Large intestine (tissue), 3 donors: ENCODE measurements at regions not wholly inside any gene's neighbourhood (a gene's known extent, or its start where the extent isn't known, plus 50 kb on each side); places are given as distances from the start of the nearest gene placed in this dataset.
A peak's percentile ranks its signal among the peaks of the same experiment; 100 is the strongest.

ENCODE experiments used
- DNase-seq, 2 donors: peaks; one replicate each; pipeline versions ENCODE4 v3.0.0 to v3.0.0-alpha.2; 2013
- H3K27ac ChIP-seq: one replicate; pipeline ENCODE4 v1.5.1; 2013; ENCODE audit warnings: low read length
- H3K27me3 ChIP-seq: 2 replicates; pipeline ENCODE4 v1.6.1; 2013; ENCODE audit warnings: low read length; ENCODE audit not compliant: control insufficient read depth, insufficient read depth
- H3K36me3 ChIP-seq: 2 replicates; pipeline ENCODE4 v1.6.1; 2013; ENCODE audit warnings: low read length; ENCODE audit not compliant: control insufficient read depth, insufficient read depth
- H3K4me1 ChIP-seq: one replicate; pipeline ENCODE4 v1.6.1; 2013; ENCODE audit warnings: low read length; ENCODE audit not compliant: control insufficient read depth, insufficient read depth
- H3K4me3 ChIP-seq: one replicate; pipeline ENCODE4 v1.5.1; 2013; ENCODE audit warnings: low read length
- H3K9me3 ChIP-seq: one replicate; pipeline ENCODE4 v1.6.1; 2013; ENCODE audit warnings: mild to moderate bottlenecking, low read depth, low read length, moderate library complexity; ENCODE audit not compliant: control insufficient read depth
- WGBS: methylation state at CpG from one replicate; pipeline ENCODE4 v1.1.5; 2013; ENCODE audit warnings: low lambda C conversion rate; ENCODE audit not compliant: insufficient coverage; 5-methylcytosine and 5-hydroxymethylcytosine counted together

DNA sequence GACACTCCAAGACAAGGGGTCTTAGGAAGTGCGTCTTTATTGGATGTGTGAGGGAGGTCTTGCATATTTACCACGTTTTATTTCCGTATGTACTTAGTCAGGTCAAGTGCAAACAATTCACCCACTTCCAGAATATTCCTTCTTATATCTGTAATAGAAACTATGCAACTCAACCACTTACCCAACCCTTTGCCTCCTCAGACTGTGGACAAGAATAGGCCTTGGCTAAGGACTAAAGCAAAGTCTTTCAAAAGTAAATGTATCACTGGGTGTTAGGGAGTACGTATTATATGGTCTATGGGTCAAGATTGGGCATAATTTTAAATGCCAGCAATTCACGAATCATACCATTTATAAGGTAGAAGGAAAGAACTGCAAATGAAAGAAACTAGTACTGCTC lies 484.8 kb downstream of the MBD2 start:
- Histone ChIP-seq H3K9me3 (no peaks in the 10 kb centered on the region), H3K4me3 (no peak overlapping the region), H3K27ac (no peak overlapping the region), H3K36me3 (no peaks in the 10 kb centered on the region), H3K4me1 (no peaks in the 10 kb centered on the region), H3K27me3 (no peaks in the 10 kb centered on the region)
- WGBS: 80% methylated on average over 3 of the region's 5 CpGs
- DNase-seq: no peak

DNA sequence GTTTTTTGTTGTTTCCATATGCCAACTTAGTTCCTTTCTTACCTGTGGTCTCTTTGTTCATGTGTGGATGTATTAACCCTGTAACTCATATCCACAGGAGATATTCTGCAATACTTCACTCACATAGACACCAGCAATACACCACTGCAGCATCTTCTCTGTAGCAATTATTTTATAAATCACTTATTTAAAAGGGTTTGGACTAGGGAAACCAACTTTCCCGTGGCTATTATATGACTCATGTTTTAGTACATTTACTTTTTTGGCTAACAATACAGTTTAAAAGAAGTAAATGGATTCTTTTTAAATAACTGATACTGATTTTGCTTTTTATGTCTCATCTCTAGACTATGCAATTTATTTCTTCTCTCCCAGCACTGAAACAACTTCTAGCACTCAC lies 488.9 kb downstream of the MBD2 start:
- H3K27me3 ChIP-seq: no peaks in the 10 kb centered on the region
- H3K9me3 ChIP-seq: no peaks in the 10 kb centered on the region
- no peak overlapping the region for H3K4me3 ChIP-seq
- WGBS: 60% methylated on average over 1 of the region's 1 CpG
- H3K36me3 ChIP-seq: no peaks in the 10 kb centered on the region
- no peaks in the 10 kb centered on the region for H3K4me1 ChIP-seq
- DNase-seq: no peak
- H3K27ac ChIP-seq: no peak overlapping the region

DNA sequence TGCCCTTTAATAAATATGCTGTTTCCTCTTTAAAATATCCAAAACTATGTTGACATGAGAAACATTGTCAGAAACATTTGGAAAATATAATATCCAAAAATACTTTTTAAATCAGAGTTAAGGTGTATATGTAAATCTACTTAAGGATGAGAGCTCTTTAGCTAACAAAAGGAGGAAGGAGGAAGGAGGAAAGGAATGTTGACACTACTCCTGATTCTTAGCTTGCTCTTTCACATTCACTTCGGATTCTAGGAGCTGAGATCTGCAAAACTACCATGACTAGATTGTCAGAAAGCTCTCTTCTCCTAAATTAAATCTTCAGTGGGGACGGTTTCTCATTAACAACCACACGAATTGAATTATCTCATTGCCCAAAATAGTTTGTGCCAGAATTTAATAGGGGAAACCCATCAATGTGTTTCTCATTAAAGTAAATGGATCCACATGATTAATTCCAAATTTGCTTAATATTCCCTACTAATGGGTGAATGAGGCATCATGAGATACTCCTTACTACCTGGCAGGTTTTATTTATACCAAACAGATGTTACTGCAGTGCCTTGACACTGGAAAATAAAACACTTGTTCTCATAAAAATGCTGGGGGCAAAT lies 509.1 kb downstream of the MBD2 start:
- Histone ChIP-seq H3K9me3 (no peaks in the 10 kb centered on the region), H3K27ac (no peak overlapping the region), H3K4me1 (no peaks in the 10 kb centered on the region), H3K27me3 (no peaks in the 10 kb centered on the region), H3K4me3 (no peak overlapping the region), H3K36me3 (no peaks in the 10 kb centered on the region)
- no peak for DNase-seq
- 60% methylated on average over 1 of the region's 3 CpGs for WGBS

DNA sequence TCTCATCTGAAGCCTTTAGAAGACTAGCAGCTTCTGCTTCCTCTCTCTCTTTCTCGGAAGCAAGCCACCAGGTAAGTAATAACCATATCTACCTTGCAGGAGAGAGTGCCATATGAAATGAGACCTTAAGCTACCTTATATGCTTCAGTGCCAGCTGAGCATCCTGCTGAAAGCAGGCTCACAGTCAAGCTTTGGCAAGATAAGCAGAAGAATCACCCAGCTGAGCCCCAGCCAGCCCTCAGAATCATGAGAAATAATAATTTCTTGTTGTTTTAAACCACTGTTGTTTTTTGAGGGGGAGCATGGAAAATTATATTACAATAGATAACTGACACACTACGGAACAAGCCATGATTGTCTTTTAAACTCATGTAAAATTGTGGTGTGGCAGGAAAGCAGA lies 514.4 kb downstream of the MBD2 start:
- DNase-seq: no peak
- no peaks in the 10 kb centered on the region for H3K27me3 ChIP-seq
- no peak overlapping the region for H3K27ac ChIP-seq
- no peaks in the 10 kb centered on the region for H3K4me1 ChIP-seq
- no peak overlapping the region for H3K4me3 ChIP-seq
- no CpG with 5 or more reads among the region's 2 CpGs for WGBS
- H3K9me3 ChIP-seq: no peaks in the 10 kb centered on the region
- no peaks in the 10 kb centered on the region for H3K36me3 ChIP-seq

DNA sequence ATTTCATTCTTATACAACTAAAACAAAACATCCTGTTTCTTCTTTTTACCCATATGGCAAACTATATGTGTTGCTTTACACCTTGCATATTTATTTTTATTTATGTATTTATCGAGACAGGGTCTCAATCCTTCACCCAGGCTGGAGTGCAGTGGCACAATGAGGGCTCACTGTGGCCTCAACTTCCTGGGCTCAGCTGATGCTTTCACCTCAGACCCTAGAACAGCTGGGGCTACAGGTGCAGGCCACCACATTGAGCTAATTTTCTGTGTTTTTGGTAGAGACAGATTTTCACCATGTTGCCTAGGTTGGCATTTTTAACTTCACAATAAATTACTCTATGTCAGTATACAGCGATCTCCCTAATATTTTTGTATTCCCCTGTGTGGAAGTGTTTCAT lies 522.0 kb downstream of the MBD2 start:
- no peaks in the 10 kb centered on the region for H3K36me3 ChIP-seq
- H3K4me1 ChIP-seq: no peaks in the 10 kb centered on the region
- DNase-seq: no peak
- H3K27me3 ChIP-seq: no peaks in the 10 kb centered on the region
- no peak overlapping the region for H3K27ac ChIP-seq
- 67% methylated on average over 1 of the region's 2 CpGs for WGBS
- H3K9me3 ChIP-seq: no peaks in the 10 kb centered on the region
- no peak overlapping the region for H3K4me3 ChIP-seq

DNA sequence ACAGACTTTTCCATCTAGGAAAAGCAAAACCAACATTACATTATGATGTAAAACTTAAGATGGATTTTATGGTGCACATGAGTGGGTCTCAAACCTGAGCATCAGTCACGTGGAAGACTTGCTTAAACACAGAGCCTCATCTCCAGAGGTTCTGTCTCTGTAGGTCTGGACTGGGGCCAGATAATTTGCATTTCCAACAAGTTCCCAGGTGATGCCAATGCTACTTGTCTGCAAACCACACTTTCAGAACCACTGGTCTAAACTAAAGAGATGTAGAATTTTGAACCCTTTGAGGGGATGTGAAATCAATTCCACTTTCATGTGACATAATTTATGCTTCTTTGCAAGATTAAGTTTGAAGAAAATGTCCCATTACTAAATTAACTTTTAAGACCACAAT lies 522.8 kb downstream of the MBD2 start:
- WGBS: no CpG with 5 or more reads among the region's 1 CpG
- no peak for DNase-seq
- no peak overlapping the region for H3K4me3 ChIP-seq
- H3K4me1 ChIP-seq: no peaks in the 10 kb centered on the region
- H3K27ac ChIP-seq: no peak overlapping the region
- H3K27me3 ChIP-seq: no peaks in the 10 kb centered on the region
- H3K36me3 ChIP-seq: no peaks in the 10 kb centered on the region
- H3K9me3 ChIP-seq: no peaks in the 10 kb centered on the region

DNA sequence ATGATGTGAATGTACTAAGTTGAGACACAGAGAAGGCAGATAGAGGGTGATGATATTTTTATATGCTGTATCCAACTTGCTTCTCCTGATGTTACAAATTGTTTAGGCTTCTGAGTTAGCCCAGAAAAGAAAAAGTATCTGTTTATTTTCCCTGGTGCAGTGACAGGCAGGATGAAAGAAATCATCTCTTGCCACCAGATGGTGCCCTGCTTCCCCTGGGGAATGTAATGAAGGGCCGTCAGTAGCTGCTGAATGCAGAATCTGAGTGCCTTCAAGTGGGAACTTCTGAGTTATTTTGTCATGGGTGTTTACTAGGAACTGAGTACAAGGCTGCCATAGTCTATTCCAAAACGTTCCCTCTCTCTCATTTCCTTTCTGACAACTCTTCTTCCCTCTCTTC lies 525.6 kb downstream of the MBD2 start:
- H3K27ac ChIP-seq: no peak overlapping the region
- no peak overlapping the region for H3K4me3 ChIP-seq
- no peaks in the 10 kb centered on the region for H3K9me3 ChIP-seq
- no peaks in the 10 kb centered on the region for H3K4me1 ChIP-seq
- peak; percentile 42 to 43 for DNase-seq
- H3K36me3 ChIP-seq: no peaks in the 10 kb centered on the region
- WGBS: no CpG with 5 or more reads among the region's 2 CpGs
- H3K27me3 ChIP-seq: no peaks in the 10 kb centered on the region

DNA sequence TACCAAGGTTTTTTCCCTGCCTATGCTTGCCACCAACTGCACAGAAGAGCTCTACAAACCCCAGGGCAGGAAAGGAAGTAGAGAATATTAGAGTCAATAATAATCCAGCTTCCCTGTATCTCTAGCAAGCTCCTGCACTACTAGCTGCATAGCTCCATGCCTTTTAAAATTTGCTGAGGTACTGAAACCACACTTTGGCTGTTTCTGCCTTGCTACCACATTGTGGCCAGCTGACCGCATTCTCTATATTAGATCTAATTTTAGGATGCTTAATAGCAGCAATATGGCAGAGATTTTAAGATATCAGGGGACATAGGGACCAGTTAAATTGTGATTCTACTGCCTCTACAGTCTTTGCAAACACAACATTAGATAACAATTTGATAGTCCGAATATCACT lies 534.6 kb downstream of the MBD2 start:
- no peak for DNase-seq
- H3K9me3 ChIP-seq: peaks cover 4% of the 10 kb centered on the region

DNA sequence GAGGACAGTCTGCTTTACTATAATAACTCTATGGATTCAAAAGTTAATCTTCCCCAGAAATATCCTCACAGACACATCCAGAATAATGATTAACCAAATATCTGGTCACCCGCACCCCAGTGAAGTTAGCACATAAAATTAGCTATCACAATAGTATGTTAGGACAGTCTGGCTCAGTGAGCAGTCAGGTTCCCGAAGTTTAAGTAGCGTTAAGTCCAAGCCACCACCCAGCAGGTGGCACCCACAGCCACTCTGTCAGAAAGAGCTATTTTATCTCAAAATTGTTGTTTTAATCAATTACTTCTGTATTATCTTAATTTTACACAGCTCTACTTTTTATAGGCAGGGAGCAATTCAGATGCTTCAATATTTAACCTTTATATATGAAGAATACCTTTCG lies 537.5 kb downstream of the MBD2 start:
- whole genome bisulfite sequencing: 58% methylated on average over 4 of the region's 4 CpGs

More for the DNA sequence above, 534.6 kb downstream of the MBD2 start:
- no peak overlapping the region for H3K27ac ChIP-seq
- H3K4me1 ChIP-seq: no peaks in the 10 kb centered on the region
- 100% methylated on average over 1 of the region's 2 CpGs for WGBS
- no peaks in the 10 kb centered on the region for H3K27me3 ChIP-seq
- no peak overlapping the region for H3K4me3 ChIP-seq
- no peaks in the 10 kb centered on the region for H3K36me3 ChIP-seq

DNA sequence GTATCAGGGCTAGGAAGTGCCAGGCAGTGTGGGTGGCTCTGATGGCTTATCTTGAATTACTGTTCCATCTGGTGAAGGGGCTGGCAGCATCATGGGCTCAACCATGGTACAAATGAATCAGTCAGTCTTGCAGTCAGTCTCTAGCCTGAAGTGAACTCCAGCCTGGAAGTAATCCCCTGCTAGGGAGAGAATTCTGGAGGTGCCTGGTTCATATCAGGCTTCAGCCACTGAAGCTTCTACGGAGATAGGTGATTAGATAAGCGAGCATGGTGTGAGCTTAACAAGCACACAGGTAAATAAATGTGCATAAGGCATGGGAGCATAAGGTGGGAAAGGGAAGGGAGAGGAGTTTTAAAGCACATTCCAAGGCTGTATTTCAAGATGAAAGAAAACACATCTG lies 541.7 kb downstream of the MBD2 start:
- no peaks in the 10 kb centered on the region for H3K27me3 ChIP-seq
- H3K4me3 ChIP-seq: no peak overlapping the region
- H3K27ac ChIP-seq: no peak overlapping the region
- H3K9me3 ChIP-seq: no peaks in the 10 kb centered on the region
- H3K36me3 ChIP-seq: no peaks in the 10 kb centered on the region
- no peak for DNase-seq
- no peaks in the 10 kb centered on the region for H3K4me1 ChIP-seq
- WGBS: no CpG with 5 or more reads among the region's 2 CpGs

More for the DNA sequence above, 537.5 kb downstream of the MBD2 start:
- no peak overlapping the region for H3K4me3 ChIP-seq
- no peak overlapping the region for H3K27ac ChIP-seq
- H3K4me1 ChIP-seq: no peaks in the 10 kb centered on the region
- H3K36me3 ChIP-seq: no peaks in the 10 kb centered on the region
- no peaks in the 10 kb centered on the region for H3K27me3 ChIP-seq
- H3K9me3 ChIP-seq: no peaks in the 10 kb centered on the region
- no peak for DNase-seq

DNA sequence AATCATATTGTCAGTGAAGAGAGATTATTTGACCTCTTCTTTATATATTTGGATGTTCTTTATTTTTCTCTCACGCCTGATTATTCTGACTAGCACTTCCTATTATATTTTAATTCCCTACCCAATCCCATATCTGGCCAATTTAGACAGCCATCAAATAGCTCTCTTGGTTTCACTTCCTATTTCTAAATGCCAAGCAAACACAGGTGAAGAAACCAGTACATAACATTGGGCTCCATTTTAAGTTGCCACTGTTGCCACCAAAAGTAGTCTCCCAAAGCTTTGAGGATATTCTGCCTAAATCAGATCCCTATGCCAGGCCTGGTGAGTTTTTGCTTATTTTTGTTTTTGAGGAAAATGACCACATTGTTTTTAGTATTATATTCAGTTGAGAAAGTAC lies 547.0 kb downstream of the MBD2 start:
- Histone ChIP-seq H3K36me3 (no peaks in the 10 kb centered on the region), H3K27me3 (no peaks in the 10 kb centered on the region), H3K9me3 (no peaks in the 10 kb centered on the region), H3K4me3 (no peak overlapping the region), H3K27ac (no peak overlapping the region), H3K4me1 (no peaks in the 10 kb centered on the region)
- no peak for DNase-seq
- 100% methylated on average over 1 of the region's 1 CpG for WGBS
